ENCODE measurements at regions not wholly inside any gene's neighbourhood (a gene's known extent, or its start where the extent isn't known, plus 50 kb on each side); places are given as distances from the start of the nearest gene placed in this dataset.

DNA sequence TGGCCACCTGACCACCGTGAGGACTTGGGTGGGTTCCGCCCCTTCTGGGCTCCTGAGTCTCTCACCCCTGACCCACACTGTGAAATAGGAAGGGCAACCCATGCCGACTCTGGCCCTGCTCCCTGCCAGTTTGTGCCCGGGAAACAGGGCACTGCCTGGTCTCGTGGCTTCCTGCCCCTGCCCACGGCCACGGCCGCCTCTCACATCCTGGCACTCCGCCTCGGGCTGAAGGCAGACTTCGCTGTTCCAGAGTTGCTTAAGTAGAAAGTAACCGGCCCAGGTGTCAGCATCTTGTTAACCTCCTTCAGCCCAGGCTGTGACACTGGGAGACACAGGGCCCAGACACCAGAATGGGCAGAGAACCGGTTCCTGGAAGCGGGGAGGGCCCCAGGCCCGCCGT lies 68.7 kb upstream of the RNU6ATAC start:
- TF ChIP-seq, protein P1, sequence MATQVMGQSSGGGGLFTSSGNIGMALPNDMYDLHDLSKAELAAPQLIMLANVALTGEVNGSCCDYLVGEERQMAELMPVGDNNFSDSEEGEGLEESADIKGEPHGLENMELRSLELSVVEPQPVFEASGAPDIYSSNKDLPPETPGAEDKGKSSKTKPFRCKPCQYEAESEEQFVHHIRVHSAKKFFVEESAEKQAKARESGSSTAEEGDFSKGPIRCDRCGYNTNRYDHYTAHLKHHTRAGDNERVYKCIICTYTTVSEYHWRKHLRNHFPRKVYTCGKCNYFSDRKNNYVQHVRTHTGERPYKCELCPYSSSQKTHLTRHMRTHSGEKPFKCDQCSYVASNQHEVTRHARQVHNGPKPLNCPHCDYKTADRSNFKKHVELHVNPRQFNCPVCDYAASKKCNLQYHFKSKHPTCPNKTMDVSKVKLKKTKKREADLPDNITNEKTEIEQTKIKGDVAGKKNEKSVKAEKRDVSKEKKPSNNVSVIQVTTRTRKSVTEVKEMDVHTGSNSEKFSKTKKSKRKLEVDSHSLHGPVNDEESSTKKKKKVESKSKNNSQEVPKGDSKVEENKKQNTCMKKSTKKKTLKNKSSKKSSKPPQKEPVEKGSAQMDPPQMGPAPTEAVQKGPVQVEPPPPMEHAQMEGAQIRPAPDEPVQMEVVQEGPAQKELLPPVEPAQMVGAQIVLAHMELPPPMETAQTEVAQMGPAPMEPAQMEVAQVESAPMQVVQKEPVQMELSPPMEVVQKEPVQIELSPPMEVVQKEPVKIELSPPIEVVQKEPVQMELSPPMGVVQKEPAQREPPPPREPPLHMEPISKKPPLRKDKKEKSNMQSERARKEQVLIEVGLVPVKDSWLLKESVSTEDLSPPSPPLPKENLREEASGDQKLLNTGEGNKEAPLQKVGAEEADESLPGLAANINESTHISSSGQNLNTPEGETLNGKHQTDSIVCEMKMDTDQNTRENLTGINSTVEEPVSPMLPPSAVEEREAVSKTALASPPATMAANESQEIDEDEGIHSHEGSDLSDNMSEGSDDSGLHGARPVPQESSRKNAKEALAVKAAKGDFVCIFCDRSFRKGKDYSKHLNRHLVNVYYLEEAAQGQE (IDR thresholded peaks at IDR 0.05), result no peak
- no peak for TF ChIP-seq TAF1 (conservative IDR thresholded peaks at IDR 0.05)
- no peak for TF ChIP-seq CTCF (IDR thresholded peaks at IDR 0.05; ENCODE audit: low read depth, low read length, missing input control)
- no peak for TF ChIP-seq MAX (IDR thresholded peaks at IDR 0.05)
- TF ChIP-seq NR2F2 (IDR thresholded peaks at IDR 0.05), result no peak
- TF ChIP-seq HNF4G (IDR thresholded peaks at IDR 0.05), result no peak
- no peak for TF ChIP-seq YY1 (IDR thresholded peaks at IDR 0.05)
- TF ChIP-seq GABPA (IDR thresholded peaks at IDR 0.05 in 1 of 2, conservative IDR thresholded peaks at IDR 0.05 in 1 of 2), result no peak
- TF ChIP-seq EGR1 (IDR thresholded peaks at IDR 0.05; ENCODE audit: low read depth in 2 of 2), result no peak
- no peak for TF ChIP-seq FOXA1 (IDR thresholded peaks at IDR 0.05)
- TF ChIP-seq JUND (IDR thresholded peaks at IDR 0.05), result no peak
- TF ChIP-seq, protein P2, sequence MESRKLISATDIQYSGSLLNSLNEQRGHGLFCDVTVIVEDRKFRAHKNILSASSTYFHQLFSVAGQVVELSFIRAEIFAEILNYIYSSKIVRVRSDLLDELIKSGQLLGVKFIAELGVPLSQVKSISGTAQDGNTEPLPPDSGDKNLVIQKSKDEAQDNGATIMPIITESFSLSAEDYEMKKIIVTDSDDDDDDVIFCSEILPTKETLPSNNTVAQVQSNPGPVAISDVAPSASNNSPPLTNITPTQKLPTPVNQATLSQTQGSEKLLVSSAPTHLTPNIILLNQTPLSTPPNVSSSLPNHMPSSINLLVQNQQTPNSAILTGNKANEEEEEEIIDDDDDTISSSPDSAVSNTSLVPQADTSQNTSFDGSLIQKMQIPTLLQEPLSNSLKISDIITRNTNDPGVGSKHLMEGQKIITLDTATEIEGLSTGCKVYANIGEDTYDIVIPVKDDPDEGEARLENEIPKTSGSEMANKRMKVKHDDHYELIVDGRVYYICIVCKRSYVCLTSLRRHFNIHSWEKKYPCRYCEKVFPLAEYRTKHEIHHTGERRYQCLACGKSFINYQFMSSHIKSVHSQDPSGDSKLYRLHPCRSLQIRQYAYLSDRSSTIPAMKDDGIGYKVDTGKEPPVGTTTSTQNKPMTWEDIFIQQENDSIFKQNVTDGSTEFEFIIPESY (IDR thresholded peaks at IDR 0.05), result no peak
- TF ChIP-seq SP1 (IDR thresholded peaks at IDR 0.05), result no peak
